ENCODE measurements at regions not wholly inside any gene's neighbourhood (a gene's known extent, or its start where the extent isn't known, plus 50 kb on each side); places are given as distances from the start of the nearest gene placed in this dataset.

DNA sequence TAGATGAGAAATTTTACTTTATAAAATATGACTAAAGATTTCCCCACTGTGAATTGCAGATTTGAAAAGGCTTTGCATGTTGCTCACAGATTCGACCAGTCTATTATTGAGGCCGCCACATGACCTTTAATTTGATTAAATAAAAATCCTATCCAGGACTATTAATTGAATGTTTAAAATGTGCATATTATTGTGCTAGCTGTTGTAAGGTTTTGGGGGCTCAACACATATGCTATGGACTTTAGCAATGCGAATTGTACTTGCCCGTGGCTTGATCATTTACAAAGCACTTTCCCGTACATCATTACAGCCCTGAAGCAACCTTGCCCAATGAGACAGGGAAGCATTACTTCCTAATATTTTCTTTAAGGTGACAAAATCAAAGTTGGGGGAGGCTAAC is 243.0 kb downstream of the ACTR3B start:
- TF ChIP-seq, protein P1, sequence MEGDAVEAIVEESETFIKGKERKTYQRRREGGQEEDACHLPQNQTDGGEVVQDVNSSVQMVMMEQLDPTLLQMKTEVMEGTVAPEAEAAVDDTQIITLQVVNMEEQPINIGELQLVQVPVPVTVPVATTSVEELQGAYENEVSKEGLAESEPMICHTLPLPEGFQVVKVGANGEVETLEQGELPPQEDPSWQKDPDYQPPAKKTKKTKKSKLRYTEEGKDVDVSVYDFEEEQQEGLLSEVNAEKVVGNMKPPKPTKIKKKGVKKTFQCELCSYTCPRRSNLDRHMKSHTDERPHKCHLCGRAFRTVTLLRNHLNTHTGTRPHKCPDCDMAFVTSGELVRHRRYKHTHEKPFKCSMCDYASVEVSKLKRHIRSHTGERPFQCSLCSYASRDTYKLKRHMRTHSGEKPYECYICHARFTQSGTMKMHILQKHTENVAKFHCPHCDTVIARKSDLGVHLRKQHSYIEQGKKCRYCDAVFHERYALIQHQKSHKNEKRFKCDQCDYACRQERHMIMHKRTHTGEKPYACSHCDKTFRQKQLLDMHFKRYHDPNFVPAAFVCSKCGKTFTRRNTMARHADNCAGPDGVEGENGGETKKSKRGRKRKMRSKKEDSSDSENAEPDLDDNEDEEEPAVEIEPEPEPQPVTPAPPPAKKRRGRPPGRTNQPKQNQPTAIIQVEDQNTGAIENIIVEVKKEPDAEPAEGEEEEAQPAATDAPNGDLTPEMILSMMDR (IDR thresholded peaks at IDR 0.05), result no peak
- no peak for TF ChIP-seq EP300 (IDR thresholded peaks at IDR 0.05)
- TF ChIP-seq POLR2A (IDR thresholded peaks at IDR 0.05), result no peak
